ENCODE measurements at regions not wholly inside any gene's neighbourhood (a gene's known extent, or its start where the extent isn't known, plus 50 kb on each side); places are given as distances from the start of the nearest gene placed in this dataset.

DNA sequence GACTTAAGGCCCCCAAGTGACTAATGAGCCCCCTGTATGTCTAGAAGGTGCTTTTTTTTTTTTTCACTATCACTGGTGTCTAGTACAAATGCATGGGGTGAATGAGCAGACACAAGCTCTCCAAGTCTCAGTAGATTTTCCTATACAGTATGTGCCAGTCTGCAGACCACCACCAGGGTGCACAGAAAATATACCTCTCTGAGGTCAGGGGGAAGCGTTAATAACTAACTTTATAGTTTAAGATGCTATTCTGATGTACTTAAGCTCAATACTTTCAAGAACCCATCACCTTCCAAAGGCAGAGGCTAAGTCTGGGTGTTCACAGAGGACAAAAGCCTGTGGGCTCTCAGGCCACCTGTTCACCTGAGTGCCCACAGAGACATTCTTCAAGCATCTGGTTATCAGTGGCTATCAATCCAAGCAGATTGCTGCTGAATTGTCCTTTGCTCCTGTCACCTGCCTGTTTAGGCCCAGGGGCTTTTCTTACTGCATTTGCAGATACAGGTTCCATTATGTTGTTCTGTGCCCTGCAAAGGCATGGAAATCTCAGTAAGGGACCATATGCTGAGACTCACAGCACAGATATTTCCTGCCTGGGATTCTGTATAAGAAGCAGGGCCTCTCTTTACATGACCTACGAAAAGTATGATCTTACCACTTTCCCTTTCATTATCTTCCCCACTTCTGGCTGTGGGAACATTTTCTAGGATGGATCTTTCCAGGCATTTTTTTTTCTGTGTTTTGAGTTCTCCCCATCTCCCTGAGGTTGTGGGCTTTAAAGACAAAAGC is 534.6 kb downstream of the TNS1 start:
- no peak for DNase-seq

DNA sequence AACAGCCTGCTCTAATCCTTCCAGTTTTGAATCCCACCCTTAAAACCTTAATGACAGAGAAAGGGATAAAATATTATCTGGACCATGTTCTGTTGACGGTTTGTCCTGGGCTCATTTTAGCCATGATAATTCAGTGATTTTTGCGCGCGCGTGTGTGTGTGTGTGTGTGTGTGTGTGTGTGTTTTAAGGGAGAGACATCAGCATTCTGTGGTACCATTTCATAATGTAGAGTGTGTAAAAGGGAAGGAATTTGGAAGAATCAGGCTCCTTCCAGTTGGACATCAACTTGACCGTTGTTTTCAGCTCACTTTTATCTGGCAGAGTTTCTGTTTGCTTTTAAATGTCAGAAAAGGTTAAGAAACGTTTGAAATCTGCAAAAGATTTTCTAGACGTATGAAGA is 535.5 kb downstream of the TNS1 start:
- DNase-seq: no peak

DNA sequence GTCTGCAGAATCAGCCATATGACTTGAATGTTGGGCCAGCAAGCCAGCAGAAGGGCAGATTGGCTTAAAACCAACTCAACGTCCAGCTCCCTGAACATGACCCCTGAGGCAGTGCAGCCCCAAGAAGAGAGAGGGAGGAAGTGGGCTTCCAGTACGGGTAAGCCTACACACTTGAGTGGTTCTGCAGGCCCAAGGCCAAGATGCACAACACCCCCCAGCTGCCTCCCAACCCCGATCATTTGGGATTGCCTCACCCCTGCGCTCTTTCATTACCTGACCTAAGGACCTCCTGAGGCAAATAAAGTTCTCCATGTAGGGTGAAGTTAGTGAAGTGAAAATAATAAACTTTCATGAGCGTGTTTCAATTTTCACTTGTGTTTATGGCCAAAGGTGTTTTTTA is 536.0 kb downstream of the TNS1 start:
- no peak for DNase-seq

DNA sequence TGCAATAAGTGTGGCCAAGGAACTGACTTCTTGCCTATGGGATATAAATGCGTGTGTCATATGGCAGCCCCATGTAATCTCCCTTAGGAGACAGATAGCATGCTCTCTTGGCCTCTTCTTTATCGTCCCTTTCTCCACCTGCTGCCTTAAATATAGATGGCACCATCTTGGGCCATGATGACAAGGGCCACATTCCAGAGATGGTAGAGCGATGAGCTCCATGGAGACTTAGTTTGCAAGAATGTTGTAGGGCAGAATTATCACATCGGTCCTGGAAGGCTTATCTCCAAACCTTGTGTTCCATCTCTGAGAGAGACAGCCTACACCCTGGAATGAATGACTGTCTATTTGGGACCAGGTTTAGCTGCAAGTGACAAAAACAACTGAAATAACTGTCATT is 536.7 kb downstream of the TNS1 start:
- no peak for DNase-seq

DNA sequence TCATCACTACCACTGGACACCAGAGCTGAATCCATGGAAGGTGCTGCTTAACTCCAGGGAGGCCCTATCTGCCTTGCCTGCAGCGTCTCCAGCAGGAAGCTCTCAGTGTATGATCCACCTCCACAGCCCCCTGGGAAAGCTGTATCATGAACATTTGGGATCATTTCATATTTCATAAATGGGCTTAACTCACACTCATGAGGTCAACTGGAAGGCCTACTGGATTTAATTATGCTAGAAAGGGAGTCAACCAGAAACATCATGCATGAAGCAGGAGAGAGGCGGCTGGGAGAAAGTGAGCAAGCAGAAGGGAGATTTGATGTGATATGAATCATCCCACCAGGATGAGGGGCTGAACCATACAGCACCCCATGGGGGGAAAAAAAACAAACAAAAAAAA is 537.7 kb downstream of the TNS1 start:
- no peak for DNase-seq

DNA sequence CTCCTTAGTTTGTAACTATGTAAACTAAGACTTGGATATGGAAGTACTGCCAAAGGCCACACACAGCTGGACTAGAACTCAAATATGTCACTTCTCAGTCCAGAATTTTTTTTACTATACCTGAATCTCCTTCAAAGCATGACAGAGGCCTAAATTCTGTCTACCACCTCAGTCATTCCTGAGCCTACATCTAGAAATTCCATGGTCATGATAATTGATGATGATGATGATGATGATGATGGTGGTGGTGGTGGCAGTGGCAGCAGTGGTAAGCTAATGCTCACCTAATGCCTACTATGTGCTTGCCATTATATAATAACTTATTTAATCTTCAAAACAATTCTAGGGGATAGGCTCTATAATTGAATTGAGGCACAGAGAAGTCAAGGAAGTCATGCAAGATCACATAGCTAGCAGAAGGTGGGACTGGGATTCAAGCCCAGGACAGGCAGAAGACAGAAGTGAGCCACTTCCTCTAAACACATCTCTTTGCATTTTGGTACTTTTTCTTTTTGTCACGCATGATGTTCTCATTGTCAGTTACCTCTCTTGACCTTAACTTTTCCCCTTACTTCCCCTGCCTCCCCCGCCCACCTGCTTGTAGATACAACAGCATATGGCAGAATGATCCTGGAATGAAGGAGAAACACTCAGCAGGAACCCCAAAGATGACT is 539.3 kb downstream of the TNS1 start:
- no peak for DNase-seq

DNA sequence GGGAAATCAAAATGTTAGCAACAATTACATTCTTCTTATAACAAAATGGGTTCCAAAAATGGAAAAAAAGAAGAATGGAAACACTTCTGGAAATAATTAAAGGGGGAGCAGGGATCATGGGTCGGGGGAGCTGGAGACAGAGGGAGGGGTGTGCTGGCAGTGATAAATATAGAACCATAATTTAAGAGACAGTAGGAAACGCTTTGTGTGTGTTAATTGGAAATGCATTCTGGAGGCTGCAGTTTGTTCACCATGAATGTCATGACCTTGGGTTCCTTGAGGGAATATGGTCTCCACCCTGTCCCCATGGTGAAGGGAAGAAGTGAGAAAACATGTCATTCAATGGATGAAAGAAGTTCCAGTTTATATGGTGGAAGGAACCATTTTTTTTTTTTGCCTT is 540.7 kb downstream of the TNS1 start:
- no peak for DNase-seq

DNA sequence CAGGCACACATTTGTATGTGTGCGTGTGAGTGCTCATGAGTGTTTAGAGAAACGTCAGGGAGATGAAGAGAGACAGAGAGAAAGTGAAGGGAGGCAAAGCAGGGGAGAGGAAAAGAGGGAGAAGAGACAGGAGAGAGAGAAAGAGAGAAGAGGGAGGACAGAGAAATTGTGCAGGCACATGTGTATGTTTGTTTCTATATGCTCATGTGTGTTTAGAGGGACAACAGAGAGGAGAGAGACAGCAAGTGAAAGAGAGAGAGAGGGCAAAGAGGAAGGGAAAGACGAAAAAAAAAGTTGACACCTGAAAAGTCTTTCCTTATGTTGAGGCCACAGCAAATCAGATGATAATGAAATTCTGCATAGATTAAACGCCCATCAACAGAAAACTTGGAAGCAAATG is 541.1 kb downstream of the TNS1 start:
- DNase-seq: no peak

DNA sequence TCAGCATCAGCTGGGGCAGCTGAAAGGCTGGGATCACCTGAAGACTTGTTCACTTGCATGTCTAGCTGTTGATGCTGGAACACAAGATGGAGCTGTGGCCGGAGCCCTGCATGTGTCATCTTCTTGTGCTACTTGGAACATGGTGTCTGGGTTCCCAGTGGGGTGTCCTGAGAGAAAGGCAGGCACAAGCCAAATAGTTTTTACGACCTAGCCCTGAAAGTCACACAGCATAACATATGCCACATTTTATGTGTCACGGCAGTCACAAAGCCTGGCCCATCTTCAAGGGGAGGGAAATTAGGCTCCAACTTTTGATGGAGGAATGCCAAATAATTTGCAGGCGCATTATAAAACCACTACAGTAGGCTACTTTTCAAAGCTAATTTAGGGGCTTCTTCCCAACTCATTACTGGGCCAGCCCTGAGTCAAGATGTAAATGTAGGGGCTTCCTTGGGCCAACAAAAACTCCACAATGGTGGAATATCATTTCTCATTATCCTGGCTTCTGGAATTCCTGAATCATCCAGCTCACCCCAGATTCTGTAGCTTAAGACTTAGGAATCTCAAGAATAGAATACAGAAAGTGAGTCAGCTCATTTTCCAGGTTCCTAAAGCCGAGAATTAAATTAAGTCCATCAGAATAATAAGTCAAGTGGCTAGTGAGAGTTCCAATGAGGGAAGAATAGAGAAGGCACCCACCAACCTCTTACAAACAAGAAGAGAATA is 543.0 kb downstream of the TNS1 start:
- DNase-seq: no peak

DNA sequence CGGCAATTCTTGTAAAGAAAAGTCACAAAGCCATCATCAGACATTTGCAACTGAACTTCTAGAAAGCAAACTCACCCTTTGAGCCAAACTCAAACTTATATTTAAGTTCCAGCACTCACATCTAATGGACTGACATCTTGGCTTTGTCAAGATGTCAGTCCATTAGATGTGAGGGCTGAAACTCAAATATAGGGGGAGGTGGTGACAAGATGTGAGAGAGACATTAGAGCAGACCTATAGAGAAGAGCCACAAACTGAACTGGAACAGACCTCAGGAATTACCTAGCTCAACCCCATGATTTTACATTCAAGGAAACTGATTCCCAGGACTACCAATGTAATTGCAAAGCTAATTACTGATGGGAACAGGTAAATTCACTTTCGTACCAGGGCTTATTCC is 543.8 kb downstream of the TNS1 start:
- DNase-seq: no peak

DNA sequence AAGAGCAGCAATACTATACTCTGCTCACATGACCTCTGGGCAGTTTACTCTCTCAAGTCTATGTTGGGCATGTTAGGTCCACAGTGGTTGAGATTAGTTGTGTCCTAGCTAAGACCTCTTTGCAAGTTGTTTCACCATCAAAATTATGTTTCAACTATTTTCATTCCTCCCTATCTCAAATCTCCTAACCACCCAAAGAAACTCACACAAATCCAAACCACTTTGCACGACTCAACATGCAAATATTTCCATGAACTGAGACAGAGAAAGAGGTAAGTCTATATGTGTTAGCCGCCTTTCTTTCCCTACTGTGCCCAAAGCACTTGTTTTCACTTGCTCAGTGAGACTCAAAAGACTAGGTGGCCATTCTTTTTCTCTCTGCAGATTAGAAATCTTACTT is 546.8 kb downstream of the TNS1 start:
- no peak for DNase-seq

DNA sequence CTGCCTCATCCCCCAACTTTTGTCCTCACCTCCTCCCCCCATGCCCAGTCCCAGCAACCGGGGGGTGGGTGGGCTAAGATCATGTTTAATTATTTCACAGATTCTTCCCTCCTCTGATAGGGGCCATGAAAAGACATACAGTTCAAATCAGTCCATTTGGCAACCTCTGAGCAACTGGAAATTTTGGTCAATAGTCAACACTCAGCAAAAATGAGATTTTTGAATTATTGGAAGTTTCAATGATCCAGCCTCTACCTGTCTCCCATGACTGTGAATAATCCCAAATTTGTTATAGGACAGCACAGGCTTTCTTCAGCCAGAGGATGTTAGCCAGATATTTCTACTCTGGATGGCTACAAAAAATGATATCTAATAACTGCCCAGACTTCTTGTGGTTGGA is 549.9 kb downstream of the TNS1 start:
- no peak for DNase-seq

DNA sequence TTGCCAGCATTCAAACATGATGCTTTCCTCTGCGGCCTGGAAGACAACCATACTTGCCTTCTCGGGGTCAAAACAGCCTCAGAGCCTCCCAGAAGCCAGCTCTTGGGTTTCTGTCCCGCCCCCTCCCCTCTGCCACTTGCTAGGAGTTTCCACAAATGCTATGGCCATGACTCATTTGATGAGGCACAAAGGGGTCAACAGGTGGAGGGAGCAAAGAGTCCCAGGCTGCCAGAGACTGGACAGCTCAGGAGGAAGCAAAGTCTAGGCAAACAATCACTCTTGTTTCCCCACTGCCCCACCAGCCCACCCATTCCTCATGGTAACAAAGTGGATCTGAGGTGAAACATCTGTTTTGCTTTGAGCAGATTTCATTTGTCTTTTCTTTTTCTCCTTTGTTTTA is 551.1 kb downstream of the TNS1 start:
- DNase-seq: no peak

DNA sequence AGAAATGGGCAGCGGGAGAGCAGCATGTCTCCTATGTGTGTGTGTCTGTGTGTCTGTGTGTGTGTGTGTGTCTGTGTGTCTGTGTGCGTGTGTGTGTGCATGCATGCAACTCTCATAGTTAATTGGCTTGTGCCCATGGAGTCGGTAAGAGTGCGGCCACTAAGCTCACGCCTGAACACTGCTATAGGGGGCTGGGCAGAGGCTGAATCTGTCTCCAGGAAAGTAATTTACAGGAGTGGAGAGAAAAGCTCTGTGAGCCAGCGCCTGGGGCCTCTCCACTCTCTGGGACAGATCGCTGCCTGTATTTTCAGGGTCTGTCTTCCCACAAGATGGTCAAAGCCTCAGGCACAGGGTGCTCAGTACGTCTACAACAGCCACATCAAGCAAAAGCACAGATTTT is 553.4 kb downstream of the TNS1 start:
- no peak for DNase-seq

DNA sequence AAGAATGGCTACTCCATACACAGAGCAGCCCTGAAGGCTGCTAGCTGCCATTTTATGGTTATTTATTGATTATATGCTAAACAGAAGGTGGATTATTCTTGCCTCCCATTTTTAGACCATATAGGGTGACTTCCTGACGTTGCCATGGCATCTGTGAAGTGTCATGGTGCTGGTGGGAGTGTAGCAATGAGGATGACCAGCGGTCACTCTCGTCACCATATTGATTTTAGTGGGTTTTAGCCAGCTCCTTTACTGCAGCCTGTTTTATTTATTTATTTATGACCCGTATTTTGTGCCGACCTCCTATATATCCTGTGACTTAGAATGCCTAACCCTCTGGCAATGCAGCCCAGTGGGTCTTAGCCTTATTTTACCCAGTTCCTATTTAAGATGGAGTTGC is 553.9 kb downstream of the TNS1 start:
- no peak for DNase-seq

DNA sequence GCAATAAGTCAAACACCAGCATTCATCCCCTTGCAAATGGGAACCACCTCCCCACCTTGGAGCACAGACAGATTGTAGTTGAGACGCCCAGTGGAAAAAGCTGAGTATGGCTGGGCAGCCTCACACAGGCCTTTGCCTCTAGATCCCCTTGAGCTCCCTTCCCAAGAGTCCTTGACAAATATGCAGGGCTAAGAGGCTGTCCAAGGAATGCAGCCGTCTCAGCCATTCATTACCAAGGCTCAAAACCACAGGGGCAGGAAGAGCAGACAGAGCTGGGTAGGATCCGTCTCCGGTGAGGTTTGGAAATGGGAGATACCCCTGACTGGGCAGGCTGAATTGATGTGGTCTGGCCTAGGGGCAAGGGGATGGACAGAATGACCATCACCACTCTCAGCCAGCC is 557.1 kb downstream of the TNS1 start:
- DNase-seq: no peak

DNA sequence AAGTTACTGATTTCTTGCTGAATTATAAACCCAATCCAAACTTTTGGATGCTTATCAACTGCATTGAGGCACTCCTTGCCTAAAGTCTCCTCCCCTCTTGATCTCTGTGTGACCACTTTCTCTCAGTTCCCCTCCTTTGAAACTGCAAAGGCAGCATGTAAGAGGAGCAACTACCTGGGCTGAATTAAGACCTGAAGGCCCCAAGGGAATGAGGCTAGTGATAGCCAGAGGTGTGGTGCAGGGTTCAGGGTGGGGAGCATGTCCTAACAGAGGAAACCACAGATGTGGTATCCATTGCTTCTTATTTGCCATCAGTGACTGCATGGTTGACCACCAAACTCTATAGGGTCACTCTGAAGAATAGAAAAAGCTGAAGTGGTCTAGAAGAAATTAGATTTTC is 557.9 kb downstream of the TNS1 start:
- no peak for DNase-seq

DNA sequence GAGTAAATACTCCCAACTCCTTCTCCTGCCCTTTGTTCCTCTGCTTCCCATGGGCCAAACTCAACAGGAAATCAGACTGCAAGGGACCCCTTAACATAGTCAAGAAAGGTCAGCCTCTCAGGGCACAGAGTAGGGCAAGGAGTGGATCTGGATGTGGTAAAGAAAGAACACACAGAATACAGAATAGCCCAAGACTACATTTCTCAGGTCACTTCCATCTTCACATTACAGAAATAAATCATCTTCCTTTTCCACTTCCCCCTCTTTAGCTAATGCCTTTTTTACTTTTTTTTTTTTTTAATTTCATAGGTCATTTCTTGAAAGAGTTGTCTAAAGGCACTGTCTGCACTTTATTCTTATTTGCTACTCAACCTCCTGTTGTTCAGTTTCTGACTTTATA is 558.3 kb downstream of the TNS1 start:
- no peak for DNase-seq

DNA sequence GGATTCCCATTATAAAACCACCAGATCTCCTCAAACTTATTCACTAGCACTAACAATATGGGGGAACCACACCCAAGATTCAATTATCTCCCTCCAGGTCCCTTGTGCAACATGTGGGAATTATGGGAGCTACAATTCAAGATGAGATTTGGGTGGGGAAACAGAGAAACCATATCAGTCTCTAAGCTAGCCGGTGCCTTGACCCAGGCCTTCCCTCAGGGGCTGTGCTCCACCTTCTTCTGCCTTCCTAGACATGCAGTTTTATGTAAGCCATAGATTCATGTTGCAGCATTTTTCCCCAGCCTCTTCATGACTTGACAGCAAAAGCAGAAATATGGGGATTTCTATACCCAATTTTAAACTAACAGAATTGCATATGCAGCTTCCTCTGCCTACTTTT is 559.2 kb downstream of the TNS1 start:
- DNase-seq: no peak

DNA sequence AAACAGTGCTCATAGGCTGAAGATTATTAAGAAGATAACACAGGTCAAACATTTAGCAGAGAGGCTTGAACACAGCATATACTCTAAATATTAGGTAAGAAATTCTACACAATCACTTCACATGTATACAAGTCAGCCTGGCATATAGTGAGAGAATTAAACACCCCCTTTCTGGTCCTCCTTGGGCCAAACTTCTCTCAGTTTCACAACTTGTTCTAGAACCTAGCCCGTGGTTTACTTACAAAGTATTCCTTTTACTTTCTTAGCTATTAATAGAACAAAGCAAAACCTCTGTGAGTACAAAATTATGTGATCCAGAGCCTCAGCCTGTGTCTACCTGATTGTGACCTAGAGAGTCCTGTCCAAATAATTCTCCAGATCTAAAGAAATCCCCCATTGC is 562.8 kb downstream of the TNS1 start:
- DNase-seq: no peak

DNA sequence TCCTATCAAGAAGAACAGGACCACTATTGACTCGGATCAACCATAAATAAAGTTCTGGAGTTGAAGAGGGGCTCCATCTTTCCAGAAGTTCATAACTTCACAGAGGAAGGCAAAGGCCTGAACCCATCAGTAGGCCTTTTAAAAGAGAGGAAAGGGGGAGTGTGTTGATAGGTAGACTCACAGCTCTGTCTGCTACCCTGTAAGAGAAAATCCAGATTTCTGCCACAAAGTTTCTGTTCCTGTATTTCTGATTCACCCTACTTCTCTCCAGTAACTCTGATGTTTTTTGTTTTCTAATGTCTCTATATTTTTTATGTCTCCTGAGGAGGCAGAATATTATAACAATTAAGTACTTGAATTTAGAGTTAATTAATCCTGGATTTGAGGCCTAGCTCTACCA is 564.0 kb downstream of the TNS1 start:
- no peak for DNase-seq

DNA sequence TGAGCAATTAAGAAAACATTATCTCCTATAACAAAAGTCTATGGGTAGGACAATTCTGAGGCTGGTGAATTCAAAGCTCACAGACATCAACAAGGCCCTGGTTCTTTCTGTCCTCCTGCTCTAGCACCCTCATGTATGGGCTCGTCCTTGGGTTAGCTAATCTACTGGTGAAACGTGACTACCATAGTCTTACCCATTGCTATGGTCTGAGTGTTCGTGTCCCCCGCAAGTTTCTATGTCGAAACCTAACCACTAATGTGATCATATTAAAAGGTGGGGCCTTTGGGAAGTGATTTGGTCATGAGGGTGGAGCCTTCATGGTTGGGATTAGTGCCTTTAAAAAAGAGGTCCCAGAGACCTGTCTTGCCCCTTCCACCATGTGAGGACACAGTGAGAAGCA is 564.7 kb downstream of the TNS1 start:
- DNase-seq: no peak

DNA sequence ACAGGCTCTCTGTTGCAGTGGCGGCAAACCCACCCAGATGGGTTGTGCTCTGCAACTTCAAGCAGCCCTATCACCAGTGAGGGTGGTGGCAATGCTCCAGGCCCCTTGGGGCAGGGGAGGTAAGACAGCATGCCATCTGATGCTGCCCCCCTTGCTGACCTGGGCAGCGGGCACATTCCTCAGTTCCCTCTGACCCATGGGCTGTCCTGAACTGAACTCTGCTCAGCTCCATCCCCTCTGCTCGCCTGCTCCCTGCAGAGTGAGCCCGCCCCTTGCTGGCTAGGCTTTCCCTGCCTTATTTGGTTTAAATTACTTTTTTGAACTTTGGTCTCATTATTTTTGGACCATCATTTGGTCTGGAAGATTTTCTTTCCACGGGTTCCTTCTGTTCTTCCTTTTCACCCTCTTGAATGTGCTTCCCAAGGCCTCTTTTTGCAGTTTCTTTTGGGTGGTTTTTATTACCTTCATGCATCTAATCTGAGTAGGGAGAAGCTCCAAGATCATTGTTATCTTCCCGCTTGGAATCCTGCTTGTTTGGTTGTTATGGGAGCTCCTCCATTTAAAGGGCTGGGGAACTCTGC is 565.4 kb downstream of the TNS1 start:
- DNase-seq: no peak

DNA sequence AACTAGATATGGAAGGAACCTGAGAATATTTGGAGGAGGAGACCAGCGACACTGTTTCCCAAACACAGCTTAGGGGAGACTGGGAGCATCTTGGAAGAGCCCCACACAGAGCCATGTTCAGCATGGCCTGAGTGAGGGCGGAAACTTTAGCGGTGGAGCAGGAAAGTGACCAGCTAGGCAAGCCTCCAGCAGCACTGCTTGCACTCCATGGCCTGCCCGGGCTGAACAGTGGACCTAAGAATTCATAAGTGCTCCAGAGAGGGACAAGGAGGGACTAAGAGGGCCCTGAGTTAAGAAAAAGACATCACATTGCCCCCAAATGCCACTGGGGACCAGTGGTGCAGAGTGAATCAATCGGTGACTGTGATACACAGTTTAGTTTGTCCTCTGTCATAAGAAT is 566.4 kb downstream of the TNS1 start:
- DNase-seq: no peak

All from NCI-H774 (cell line).